ENCODE measurements at regions not wholly inside any gene's neighbourhood (a gene's known extent, or its start where the extent isn't known, plus 50 kb on each side); places are given as distances from the start of the nearest gene placed in this dataset.

DNA sequence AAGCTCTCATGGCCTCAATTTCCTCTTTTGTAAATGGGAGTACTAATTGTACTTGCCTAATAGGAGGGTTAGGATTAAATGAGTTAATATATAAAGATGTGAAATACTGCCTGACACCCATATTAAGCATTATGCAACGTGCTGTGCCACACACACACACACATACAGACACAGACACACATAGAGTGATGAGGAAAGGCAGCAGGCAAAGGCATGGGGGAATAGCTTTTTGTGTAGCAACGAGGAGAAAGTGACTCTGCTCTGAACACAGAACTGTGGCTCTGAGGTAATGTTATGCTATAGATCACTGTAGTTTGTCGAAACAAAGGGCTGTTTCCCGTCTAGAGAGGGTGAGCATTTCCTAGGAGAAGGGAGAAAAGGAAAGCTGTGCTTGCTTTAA, 233.3 kb upstream of the SLCO3A1 start:
- TF ChIP-seq, protein P1, sequence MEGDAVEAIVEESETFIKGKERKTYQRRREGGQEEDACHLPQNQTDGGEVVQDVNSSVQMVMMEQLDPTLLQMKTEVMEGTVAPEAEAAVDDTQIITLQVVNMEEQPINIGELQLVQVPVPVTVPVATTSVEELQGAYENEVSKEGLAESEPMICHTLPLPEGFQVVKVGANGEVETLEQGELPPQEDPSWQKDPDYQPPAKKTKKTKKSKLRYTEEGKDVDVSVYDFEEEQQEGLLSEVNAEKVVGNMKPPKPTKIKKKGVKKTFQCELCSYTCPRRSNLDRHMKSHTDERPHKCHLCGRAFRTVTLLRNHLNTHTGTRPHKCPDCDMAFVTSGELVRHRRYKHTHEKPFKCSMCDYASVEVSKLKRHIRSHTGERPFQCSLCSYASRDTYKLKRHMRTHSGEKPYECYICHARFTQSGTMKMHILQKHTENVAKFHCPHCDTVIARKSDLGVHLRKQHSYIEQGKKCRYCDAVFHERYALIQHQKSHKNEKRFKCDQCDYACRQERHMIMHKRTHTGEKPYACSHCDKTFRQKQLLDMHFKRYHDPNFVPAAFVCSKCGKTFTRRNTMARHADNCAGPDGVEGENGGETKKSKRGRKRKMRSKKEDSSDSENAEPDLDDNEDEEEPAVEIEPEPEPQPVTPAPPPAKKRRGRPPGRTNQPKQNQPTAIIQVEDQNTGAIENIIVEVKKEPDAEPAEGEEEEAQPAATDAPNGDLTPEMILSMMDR (IDR thresholded peaks at IDR 0.05; ENCODE audit: borderline replicate concordance), result no peak
- no peak overlapping the region for H3K4me3 ChIP-seq
- intact Hi-C loops (cut with micrococcal nuclease), result no loop called here
- H3K4me1 ChIP-seq, result peaks cover 4% of the 10 kb centered on the region
- no peak for DNase-seq
- peaks cover 8% of the 10 kb centered on the region for H3K9me3 ChIP-seq (replicated peaks)
- no peaks in the 10 kb centered on the region for H3K27me3 ChIP-seq (ENCODE audit: low read depth)
- H3K36me3 ChIP-seq, result no peaks in the 10 kb centered on the region
- H3K27ac ChIP-seq (replicated peaks), result no peak overlapping the region

DNA sequence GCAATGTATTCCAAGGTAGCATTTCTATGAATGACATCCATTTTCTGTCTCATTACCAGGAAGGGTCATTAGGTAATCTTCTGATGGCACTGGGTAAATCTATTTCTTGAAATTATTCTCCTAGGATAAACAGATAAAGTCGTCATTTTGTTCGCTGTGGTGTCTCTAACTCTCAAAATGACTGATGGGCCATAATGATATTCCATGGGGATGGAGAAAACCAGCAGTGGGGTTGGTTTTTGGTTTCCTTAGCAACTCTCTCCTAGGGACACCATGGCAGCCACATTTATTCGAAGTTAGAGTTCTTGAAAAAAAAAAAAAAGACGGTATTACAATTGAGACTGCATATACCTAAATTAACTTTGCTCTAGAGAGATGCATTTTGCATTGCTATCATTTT, 231.3 kb upstream of the SLCO3A1 start:
- Histone ChIP-seq H3K9me3 (replicated peaks) (peaks cover 8% of the 10 kb centered on the region), H3K27me3 (ENCODE audit: low read depth) (no peaks in the 10 kb centered on the region), H3K4me1 (peaks cover 12% of the 10 kb centered on the region), H3K27ac (replicated peaks) (no peak overlapping the region), H3K36me3 (no peaks in the 10 kb centered on the region), H3K4me3 (no peak overlapping the region)
- TF ChIP-seq, protein P1 (IDR thresholded peaks at IDR 0.05; ENCODE audit: borderline replicate concordance), result no peak
- intact Hi-C loops (cut with micrococcal nuclease), result no loop called here
- DNase-seq, result no peak

DNA sequence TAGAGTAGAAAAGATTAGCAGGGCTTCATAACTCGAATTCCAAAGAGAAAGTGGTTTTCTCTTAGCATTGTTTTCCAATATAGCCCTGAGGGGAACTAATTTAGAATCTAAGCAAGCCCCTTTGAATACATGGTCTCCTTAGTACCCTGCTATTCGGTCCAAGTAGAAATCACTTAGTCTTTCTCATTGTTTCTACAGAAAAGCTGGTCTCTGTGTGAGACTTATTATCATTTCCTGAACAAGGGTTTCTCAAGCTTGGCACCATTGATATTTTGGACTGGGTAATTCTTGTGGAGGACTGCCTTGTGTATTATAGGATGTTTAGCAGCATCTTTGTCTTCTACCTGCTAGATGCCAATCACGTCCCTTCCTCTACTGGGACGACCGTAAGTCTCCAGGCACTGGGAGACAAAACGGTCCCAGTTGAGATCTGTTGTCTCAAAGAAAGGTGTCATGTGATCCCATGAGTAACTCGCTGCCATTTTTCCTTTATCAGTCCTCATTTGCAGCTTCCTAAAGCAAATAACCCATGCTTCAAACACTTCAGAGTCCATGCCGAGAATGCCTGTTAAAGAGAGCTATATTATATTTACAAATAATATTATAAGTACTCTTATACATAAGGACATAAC, 230.7 kb upstream of the SLCO3A1 start:
- Histone ChIP-seq H3K27ac (replicated peaks) (no peak overlapping the region), H3K27me3 (ENCODE audit: low read depth) (peaks cover 1% of the 10 kb centered on the region), H3K4me3 (no peak overlapping the region), H3K4me1 (peaks cover 18% of the 10 kb centered on the region), H3K9me3 (replicated peaks) (peaks cover 8% of the 10 kb centered on the region), H3K36me3 (no peaks in the 10 kb centered on the region)
- DNase-seq, result no peak
- TF ChIP-seq, protein P1 (IDR thresholded peaks at IDR 0.05; ENCODE audit: borderline replicate concordance), result no peak
- intact Hi-C loops (cut with micrococcal nuclease), result no loop called here

DNA sequence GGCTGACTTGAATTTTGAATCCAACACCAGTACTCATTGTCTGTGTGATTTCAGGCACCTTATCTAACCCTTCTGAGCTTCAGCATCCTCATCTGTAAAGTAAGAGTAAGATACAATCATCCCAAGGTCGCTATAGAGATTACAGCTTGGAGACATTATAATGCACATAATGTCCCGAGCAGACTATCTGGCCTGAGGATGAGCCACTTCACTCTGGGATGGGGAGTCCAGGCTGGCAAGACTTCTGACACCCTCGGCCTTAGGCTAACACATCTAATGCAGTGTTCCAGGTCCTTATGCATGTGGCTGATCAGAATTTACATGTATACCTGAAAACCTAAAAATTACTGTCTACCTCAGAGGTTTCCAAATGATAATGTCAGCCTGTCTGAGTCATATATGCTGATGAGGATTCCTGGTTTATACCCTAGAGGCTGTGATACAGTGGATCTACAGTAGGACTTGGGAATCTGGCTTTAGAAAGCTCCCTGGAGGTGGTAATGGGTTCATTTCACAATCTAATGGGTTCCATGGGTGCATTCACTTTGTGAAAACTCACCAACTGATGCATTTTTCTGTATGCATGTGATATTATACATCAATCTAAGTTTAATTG, 229.0 kb upstream of the SLCO3A1 start:
- H3K27ac ChIP-seq (replicated peaks), result no peak overlapping the region
- no peak overlapping the region for H3K4me3 ChIP-seq
- H3K36me3 ChIP-seq, result no peaks in the 10 kb centered on the region
- DNase-seq, result no peak
- TF ChIP-seq, protein P1 (IDR thresholded peaks at IDR 0.05; ENCODE audit: borderline replicate concordance), result no peak
- intact Hi-C loops (cut with micrococcal nuclease), result no loop called here
- H3K4me1 ChIP-seq, result peaks cover 28% of the 10 kb centered on the region
- no peaks in the 10 kb centered on the region for H3K9me3 ChIP-seq (replicated peaks)
- H3K27me3 ChIP-seq (ENCODE audit: low read depth), result peaks cover 4% of the 10 kb centered on the region

DNA sequence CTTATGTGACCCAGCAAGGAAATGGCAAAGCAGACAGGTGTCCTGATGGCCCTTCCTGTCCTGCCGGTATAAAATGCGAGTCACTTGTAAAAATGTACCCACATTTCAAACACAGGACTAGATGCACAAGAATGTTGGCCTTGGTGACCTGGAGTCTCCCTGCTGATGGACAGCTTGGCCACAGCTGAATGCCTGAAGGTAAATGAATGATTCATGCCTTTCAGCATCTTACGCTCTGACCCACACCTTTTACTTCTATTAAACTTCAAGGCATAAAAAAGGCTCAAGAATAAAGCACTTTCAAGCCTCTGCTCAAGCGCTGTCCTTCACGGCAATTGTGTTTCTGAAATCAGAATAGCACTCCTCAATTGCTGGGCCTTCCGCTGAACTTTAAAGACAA, 228.0 kb upstream of the SLCO3A1 start:
- no peak for DNase-seq
- TF ChIP-seq, protein P1 (IDR thresholded peaks at IDR 0.05; ENCODE audit: borderline replicate concordance), result no peak
- Histone ChIP-seq H3K27ac (replicated peaks) (peak overlapping the region; percentile 4), H3K4me3 (no peak overlapping the region), H3K4me1 (peaks cover 23% of the 10 kb centered on the region), H3K27me3 (ENCODE audit: low read depth) (peaks cover 4% of the 10 kb centered on the region), H3K36me3 (no peaks in the 10 kb centered on the region), H3K9me3 (replicated peaks) (no peaks in the 10 kb centered on the region)
- intact Hi-C loops (cut with micrococcal nuclease), result no loop called here

Data from left ventricle myocardium inferior (tissue), 1 donor.